HUES48 (cell line): ENCODE measurements at regions not wholly inside any gene's neighbourhood (a gene's known extent, or its start where the extent isn't known, plus 50 kb on each side); places are given as distances from the start of the nearest gene placed in this dataset.

Source experiments
- H3K27ac ChIP-seq: one replicate; pipeline ENCODE4 v1.7.0; 2013; ENCODE audit warnings: low read depth, low read length, inconsistent platforms
- H3K27me3 ChIP-seq: 2 replicates; pipeline ENCODE4 v1.6.1; 2013; ENCODE audit warnings: mild to moderate bottlenecking, low read length; ENCODE audit not compliant: control insufficient read depth, insufficient read depth
- H3K36me3 ChIP-seq: 2 replicates; pipeline ENCODE4 v1.6.1; 2013; ENCODE audit warnings: low read length; ENCODE audit not compliant: control insufficient read depth, insufficient read depth
- H3K4me1 ChIP-seq: 2 replicates; pipeline ENCODE4 v1.6.1; 2013; ENCODE audit warnings: mild to moderate bottlenecking, low read length; ENCODE audit not compliant: control insufficient read depth, insufficient read depth
- H3K4me3 ChIP-seq: 2 replicates; pipeline ENCODE4 v1.5.1; 2013; ENCODE audit warnings: mild to moderate bottlenecking, low read depth, low read length
- H3K9ac ChIP-seq: 2 replicates; pipeline ENCODE4 v1.6.1; 2013; ENCODE audit warnings: mild to moderate bottlenecking, low read depth, low read length, moderate library complexity
- H3K9me3 ChIP-seq: 2 replicates; pipeline ENCODE4 v1.6.1; 2013; ENCODE audit warnings: low read length; ENCODE audit not compliant: control insufficient read depth, insufficient read depth

GRCh38 chr14:85131226-85131922, 398.6 kb upstream of the FLRT2 start:
- no peaks in the 10 kb centered on the region for H3K36me3 ChIP-seq
- H3K27ac ChIP-seq: no peak overlapping the region
- no peaks in the 10 kb centered on the region for H3K9me3 ChIP-seq
- H3K27me3 ChIP-seq: no peaks in the 10 kb centered on the region
- H3K4me3 ChIP-seq: no peak overlapping the region
- no peaks in the 10 kb centered on the region for H3K4me1 ChIP-seq
- H3K9ac ChIP-seq: no peak overlapping the region

- Histone ChIP-seq H3K27me3 (no peaks in the 10 kb centered on the region), H3K9ac (no peak overlapping the region), H3K27ac (no peak overlapping the region), H3K9me3 (peaks cover 1% of the 10 kb centered on the region; the same call in 1 of the 2 replicates), H3K36me3 (no peaks in the 10 kb centered on the region), H3K4me3 (no peak overlapping the region), H3K4me1 (no peaks in the 10 kb centered on the region)
Observed at GRCh38 chr14:85142982-85143381, 387.0 kb upstream of the FLRT2 start.

GRCh38 chr14:85146779-85147178, 383.2 kb upstream of the FLRT2 start:
- no peaks in the 10 kb centered on the region for H3K27me3 ChIP-seq
- H3K4me1 ChIP-seq: no peaks in the 10 kb centered on the region
- peaks cover 2% of the 10 kb centered on the region; the same call in 1 of the 2 replicates for H3K9me3 ChIP-seq
- H3K9ac ChIP-seq: no peak overlapping the region
- H3K36me3 ChIP-seq: no peaks in the 10 kb centered on the region
- H3K4me3 ChIP-seq: no peak overlapping the region
- H3K27ac ChIP-seq: no peak overlapping the region

- Histone ChIP-seq H3K9me3 (peaks cover 2% of the 10 kb centered on the region; the same call in 1 of the 2 replicates), H3K4me3 (no peak overlapping the region), H3K9ac (no peak overlapping the region), H3K36me3 (no peaks in the 10 kb centered on the region), H3K27me3 (no peaks in the 10 kb centered on the region), H3K4me1 (no peaks in the 10 kb centered on the region), H3K27ac (no peak overlapping the region)
Observed at GRCh38 chr14:85150166-85150565, 379.8 kb upstream of the FLRT2 start.

- H3K4me3 ChIP-seq: no peak overlapping the region
- H3K9ac ChIP-seq: no peak overlapping the region
- no peaks in the 10 kb centered on the region for H3K9me3 ChIP-seq
- no peaks in the 10 kb centered on the region for H3K36me3 ChIP-seq
- no peak overlapping the region for H3K27ac ChIP-seq
- no peaks in the 10 kb centered on the region for H3K27me3 ChIP-seq
- H3K4me1 ChIP-seq: no peaks in the 10 kb centered on the region
Observed at GRCh38 chr14:85154714-85155113, 375.2 kb upstream of the FLRT2 start.

- Histone ChIP-seq H3K27me3 (no peaks in the 10 kb centered on the region), H3K4me3 (no peak overlapping the region)
Observed at GRCh38 chr14:85156319-85156718, 373.6 kb upstream of the FLRT2 start.

GRCh38 chr14:85159726-85160125, 370.2 kb upstream of the FLRT2 start:
- H3K4me3 ChIP-seq: no peak overlapping the region
- H3K9ac ChIP-seq: no peak overlapping the region
- no peak overlapping the region for H3K27ac ChIP-seq
- H3K4me1 ChIP-seq: no peaks in the 10 kb centered on the region
- no peaks in the 10 kb centered on the region for H3K9me3 ChIP-seq
- H3K27me3 ChIP-seq: no peaks in the 10 kb centered on the region
- no peaks in the 10 kb centered on the region for H3K36me3 ChIP-seq

More at GRCh38 chr14:85156319-85156718, 373.6 kb upstream of the FLRT2 start:
- Histone ChIP-seq H3K4me1 (no peaks in the 10 kb centered on the region), H3K36me3 (no peaks in the 10 kb centered on the region), H3K27ac (no peak overlapping the region), H3K9me3 (no peaks in the 10 kb centered on the region), H3K9ac (no peak overlapping the region)

GRCh38 chr14:85165094-85165493, 364.9 kb upstream of the FLRT2 start:
- H3K27ac ChIP-seq: no peak overlapping the region
- H3K36me3 ChIP-seq: no peaks in the 10 kb centered on the region
- no peak overlapping the region for H3K9ac ChIP-seq
- no peaks in the 10 kb centered on the region for H3K27me3 ChIP-seq
- H3K9me3 ChIP-seq: no peaks in the 10 kb centered on the region
- H3K4me1 ChIP-seq: no peaks in the 10 kb centered on the region
- H3K4me3 ChIP-seq: no peak overlapping the region

- H3K9me3 ChIP-seq: no peaks in the 10 kb centered on the region
- no peaks in the 10 kb centered on the region for H3K36me3 ChIP-seq
- H3K4me1 ChIP-seq: no peaks in the 10 kb centered on the region
- no peak overlapping the region for H3K27ac ChIP-seq
- H3K9ac ChIP-seq: no peak overlapping the region
- no peaks in the 10 kb centered on the region for H3K27me3 ChIP-seq
- no peak overlapping the region for H3K4me3 ChIP-seq
Observed at GRCh38 chr14:85169381-85169780, 360.6 kb upstream of the FLRT2 start.

- Histone ChIP-seq H3K9me3 (no peaks in the 10 kb centered on the region), H3K4me3 (no peak overlapping the region), H3K4me1 (0 out of 2 replicates have a peak, but pooled peaks cover under 1% of the 10 kb centered on the region), H3K27me3 (no peaks in the 10 kb centered on the region), H3K27ac (no peak overlapping the region), H3K36me3 (no peaks in the 10 kb centered on the region), H3K9ac (no peak overlapping the region)
Observed at GRCh38 chr14:85172290-85172689, 357.7 kb upstream of the FLRT2 start.

- no peaks in the 10 kb centered on the region for H3K9me3 ChIP-seq
- H3K27me3 ChIP-seq: no peaks in the 10 kb centered on the region
- no peak overlapping the region for H3K9ac ChIP-seq
- no peak overlapping the region for H3K4me3 ChIP-seq
- H3K36me3 ChIP-seq: no peaks in the 10 kb centered on the region
- H3K27ac ChIP-seq: no peak overlapping the region
- peaks cover 8% of the 10 kb centered on the region for H3K4me1 ChIP-seq
Observed at GRCh38 chr14:85172889-85173477, 357.0 kb upstream of the FLRT2 start.
